Panc1 (cell line): ENCODE measurements at regions not wholly inside any gene's neighbourhood (a gene's known extent, or its start where the extent isn't known, plus 50 kb on each side); places are given as distances from the start of the nearest gene placed in this dataset.
A peak's percentile ranks its signal among the peaks of the same experiment; 100 is the strongest.

Experiments
- ATAC-seq: fragments of 200-7000 bp; cut with Tn5 transposase; 2 replicates; pipeline ENCODE4 v1.9.1; 2020; ENCODE audit warnings: mild to moderate bottlenecking, moderate library complexity
- BruUV-seq: library from RNA; stranded (reverse); fragments of 400-500 nt; replicated peaks from 2 replicates; lab custom pipeline; 2021; lab: Mats Ljungman, UMichigan
- CTCF ChIA-PET: fragments of 300-600 bp; sonication (Branson Sonifier 250); formaldehyde crosslinking; loops from one replicate; lab custom pipeline; 2022; ENCODE audit warnings: antibody characterized with exemption; lab: Charles Lee
- POLR2A ChIA-PET: fragments of 300-600 bp; sonication (Branson Sonifier 250); formaldehyde crosslinking; loops from one replicate; lab custom pipeline; 2022; ENCODE audit warnings: antibody characterized with exemption; lab: Charles Lee
- DNase-seq: peaks from one replicate; pipeline ENCODE4 v3.0.0-alpha.2; 2010; ENCODE audit warnings: low read depth, low spot score
- H3K27ac ChIP-seq: 2 replicates; pipeline ENCODE4 v1.5.1; 2011; ENCODE audit warnings: mild to moderate bottlenecking, low read length, inconsistent platforms
- H3K27me3 ChIP-seq: fragments of 200-500 bp; sonication (Bioruptor generic); 2 replicates; pipeline ENCODE4 v1.6.0; 2014; ENCODE audit warnings: low read length, inconsistent platforms; ENCODE audit not compliant: control insufficient read depth, insufficient read depth
- H3K36me3 ChIP-seq: fragments of 200-500 bp; sonication (Bioruptor generic); 2 replicates; pipeline ENCODE4 v1.5.1; 2014; ENCODE audit warnings: inconsistent platforms, mild to moderate bottlenecking, low read length, moderate library complexity; ENCODE audit not compliant: control insufficient read depth, insufficient read depth
- H3K4me1 ChIP-seq: 2 replicates; pipeline ENCODE4 v1.5.1; 2011; ENCODE audit warnings: inconsistent platforms, mild to moderate bottlenecking, low read length, moderate library complexity; ENCODE audit not compliant: control insufficient read depth, insufficient read depth
- H3K4me3 ChIP-seq, 2 experiments: 2 replicates each; pipeline ENCODE4 v1.5.1; 2011 to 2012; ENCODE audit warnings: low read depth in 2 of 2, low read length in 2 of 2, mild to moderate bottlenecking in 2 of 2, inconsistent platforms in 1 of 2, moderate library complexity in 1 of 2
- H3K9me3 ChIP-seq: fragments of 200-500 bp; sonication (Bioruptor generic); 2 replicates; pipeline ENCODE4 v1.5.1; 2014; ENCODE audit warnings: low read depth, mild to moderate bottlenecking, inconsistent platforms, low read length, moderate library complexity; ENCODE audit not compliant: control insufficient read depth, insufficient read depth
- POLR2AphosphoS5 ChIP-seq: IDR thresholded peaks from 2 replicates; pipeline ENCODE4 v1.6.1; 2012; ENCODE audit warnings: mild to moderate bottlenecking, low read depth, low read length, moderate library complexity
- SIN3A ChIP-seq: IDR thresholded peaks from 2 replicates; pipeline ENCODE4 v1.6.1; 2012; ENCODE audit warnings: low read depth, mild to moderate bottlenecking, low read length, moderate library complexity, borderline replicate concordance; ENCODE audit not compliant: insufficient read depth
- TCF7L2 ChIP-seq: IDR thresholded peaks from 2 replicates; pipeline ENCODE4 v1.6.1; 2011; ENCODE audit warnings: mild to moderate bottlenecking, low read depth, low read length, inconsistent platforms
- in situ Hi-C: cut with HindIII; loops from 2 replicates; pipeline ENCODE4 v1.10.0; 2016; ENCODE audit warnings: low sequenced_read_pairs, low pct_unique_long_range_greater_than_20kb
- intact Hi-C: fragments of 100-400 bp; cut with micrococcal nuclease; formaldehyde crosslinking; loops from one replicate; pipeline ENCODE4 v1.10.0; 2022; ENCODE audit not compliant: unreplicated experiment
- TF ChIP-seq, protein P1 (sequence below), 2 experiments: IDR thresholded peaks; 2 replicates each; pipeline ENCODE4 v1.6.1; 2011 to 2012; ENCODE audit warnings: low read depth in 2 of 2, control low read depth in 1 of 2, low read length in 1 of 2, mild to moderate bottlenecking in 1 of 2, moderate library complexity in 1 of 2; ENCODE audit not compliant: insufficient read depth in 1 of 2
- TF ChIP-seq, protein P2 (sequence below): fragments of 450-650 bp; IDR thresholded peaks from 2 replicates; pipeline ENCODE4 v1.5.1; 2017; ENCODE audit warnings: mild to moderate bottlenecking

DNA sequence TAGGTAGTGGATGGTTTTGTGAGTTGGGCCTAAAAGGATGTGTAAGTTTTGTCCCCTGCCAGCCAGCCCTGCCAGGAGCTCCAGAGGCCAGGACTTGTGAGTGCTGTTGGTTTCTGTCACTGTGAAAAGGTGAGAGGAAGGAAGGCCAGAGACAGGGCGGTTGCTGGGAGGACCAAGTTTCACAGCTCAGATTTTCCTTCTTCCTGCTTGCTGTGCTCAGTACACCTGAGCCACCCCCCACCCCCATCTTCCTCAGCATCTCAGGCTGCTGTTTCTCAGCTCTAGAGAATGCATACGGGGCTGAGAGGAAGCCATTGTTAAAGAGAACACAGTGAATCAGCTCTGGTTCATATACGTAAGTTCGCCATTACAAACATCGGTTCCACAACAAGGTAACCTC is 139.9 kb downstream of the BUB3 start:
- ATAC-seq (peak; percentile 45; the same call in 1 of the 2 replicates), DNase-seq (no peak)
- peaks cover 11% of the 10 kb centered on the region; the same call in 1 of the 2 replicates for H3K9me3 ChIP-seq
- intact Hi-C loops (no loop called here), in situ Hi-C loops (no loop called here)
- H3K4me3 ChIP-seq, result no peak overlapping the region
- CTCF ChIA-PET, result no interaction called here
- H3K27ac ChIP-seq, result no peak overlapping the region
- POLR2A ChIA-PET, result no interaction called here
- TF ChIP-seq SIN3A, result no peak
- TF ChIP-seq, protein P1, sequence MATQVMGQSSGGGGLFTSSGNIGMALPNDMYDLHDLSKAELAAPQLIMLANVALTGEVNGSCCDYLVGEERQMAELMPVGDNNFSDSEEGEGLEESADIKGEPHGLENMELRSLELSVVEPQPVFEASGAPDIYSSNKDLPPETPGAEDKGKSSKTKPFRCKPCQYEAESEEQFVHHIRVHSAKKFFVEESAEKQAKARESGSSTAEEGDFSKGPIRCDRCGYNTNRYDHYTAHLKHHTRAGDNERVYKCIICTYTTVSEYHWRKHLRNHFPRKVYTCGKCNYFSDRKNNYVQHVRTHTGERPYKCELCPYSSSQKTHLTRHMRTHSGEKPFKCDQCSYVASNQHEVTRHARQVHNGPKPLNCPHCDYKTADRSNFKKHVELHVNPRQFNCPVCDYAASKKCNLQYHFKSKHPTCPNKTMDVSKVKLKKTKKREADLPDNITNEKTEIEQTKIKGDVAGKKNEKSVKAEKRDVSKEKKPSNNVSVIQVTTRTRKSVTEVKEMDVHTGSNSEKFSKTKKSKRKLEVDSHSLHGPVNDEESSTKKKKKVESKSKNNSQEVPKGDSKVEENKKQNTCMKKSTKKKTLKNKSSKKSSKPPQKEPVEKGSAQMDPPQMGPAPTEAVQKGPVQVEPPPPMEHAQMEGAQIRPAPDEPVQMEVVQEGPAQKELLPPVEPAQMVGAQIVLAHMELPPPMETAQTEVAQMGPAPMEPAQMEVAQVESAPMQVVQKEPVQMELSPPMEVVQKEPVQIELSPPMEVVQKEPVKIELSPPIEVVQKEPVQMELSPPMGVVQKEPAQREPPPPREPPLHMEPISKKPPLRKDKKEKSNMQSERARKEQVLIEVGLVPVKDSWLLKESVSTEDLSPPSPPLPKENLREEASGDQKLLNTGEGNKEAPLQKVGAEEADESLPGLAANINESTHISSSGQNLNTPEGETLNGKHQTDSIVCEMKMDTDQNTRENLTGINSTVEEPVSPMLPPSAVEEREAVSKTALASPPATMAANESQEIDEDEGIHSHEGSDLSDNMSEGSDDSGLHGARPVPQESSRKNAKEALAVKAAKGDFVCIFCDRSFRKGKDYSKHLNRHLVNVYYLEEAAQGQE (IDR thresholded peaks at IDR 0.05; ENCODE audit: insufficient read depth in 1 of 2, low read depth in 2 of 2, low read length in 1 of 2), result no peak
- TF ChIP-seq, protein P2, sequence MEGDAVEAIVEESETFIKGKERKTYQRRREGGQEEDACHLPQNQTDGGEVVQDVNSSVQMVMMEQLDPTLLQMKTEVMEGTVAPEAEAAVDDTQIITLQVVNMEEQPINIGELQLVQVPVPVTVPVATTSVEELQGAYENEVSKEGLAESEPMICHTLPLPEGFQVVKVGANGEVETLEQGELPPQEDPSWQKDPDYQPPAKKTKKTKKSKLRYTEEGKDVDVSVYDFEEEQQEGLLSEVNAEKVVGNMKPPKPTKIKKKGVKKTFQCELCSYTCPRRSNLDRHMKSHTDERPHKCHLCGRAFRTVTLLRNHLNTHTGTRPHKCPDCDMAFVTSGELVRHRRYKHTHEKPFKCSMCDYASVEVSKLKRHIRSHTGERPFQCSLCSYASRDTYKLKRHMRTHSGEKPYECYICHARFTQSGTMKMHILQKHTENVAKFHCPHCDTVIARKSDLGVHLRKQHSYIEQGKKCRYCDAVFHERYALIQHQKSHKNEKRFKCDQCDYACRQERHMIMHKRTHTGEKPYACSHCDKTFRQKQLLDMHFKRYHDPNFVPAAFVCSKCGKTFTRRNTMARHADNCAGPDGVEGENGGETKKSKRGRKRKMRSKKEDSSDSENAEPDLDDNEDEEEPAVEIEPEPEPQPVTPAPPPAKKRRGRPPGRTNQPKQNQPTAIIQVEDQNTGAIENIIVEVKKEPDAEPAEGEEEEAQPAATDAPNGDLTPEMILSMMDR, result no peak
- TF ChIP-seq TCF7L2, result no peak
- no peak for TF ChIP-seq POLR2AphosphoS5
- no peaks in the 10 kb centered on the region for H3K36me3 ChIP-seq
- no TSS peak for BruUV-seq
- no peaks in the 10 kb centered on the region for H3K27me3 ChIP-seq
- no peaks in the 10 kb centered on the region for H3K4me1 ChIP-seq

DNA sequence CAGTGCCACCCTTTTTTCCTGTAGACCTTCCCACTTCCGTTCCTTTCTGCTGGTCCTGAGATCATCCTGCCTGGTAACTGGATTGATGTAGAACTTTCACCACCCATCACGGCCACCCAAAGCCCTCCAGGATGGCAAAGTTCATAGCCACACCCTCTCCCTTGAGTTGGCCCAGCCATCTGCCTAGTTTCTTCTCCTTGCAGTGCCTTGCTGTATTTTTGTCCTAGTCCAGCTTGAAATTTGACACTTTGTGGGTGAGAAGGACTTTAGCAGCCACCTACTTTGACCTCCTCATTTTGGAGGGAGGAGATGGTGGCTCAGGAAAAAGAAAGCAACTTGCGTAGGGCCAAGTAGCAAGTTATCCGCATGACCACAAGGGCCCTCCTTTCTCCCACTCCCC is 140.7 kb downstream of the BUB3 start:
- Histone ChIP-seq H3K27ac (no peak overlapping the region), H3K4me3 (no peak overlapping the region), H3K36me3 (no peaks in the 10 kb centered on the region), H3K27me3 (no peaks in the 10 kb centered on the region), H3K9me3 (peaks cover 4% of the 10 kb centered on the region; the same call in 1 of the 2 replicates), H3K4me1 (no peaks in the 10 kb centered on the region)
- intact Hi-C loops (no loop called here), in situ Hi-C loops (no loop called here)
- BruUV-seq, result no TSS peak
- ATAC-seq (peak; percentile 17; the same call in 1 of the 2 replicates), DNase-seq (no peak)
- TF ChIP-seq, protein P2, result no peak
- TF ChIP-seq, protein P1 (IDR thresholded peaks at IDR 0.05; ENCODE audit: insufficient read depth in 1 of 2, low read depth in 2 of 2, low read length in 1 of 2), result no peak
- no peak for TF ChIP-seq TCF7L2
- no peak for TF ChIP-seq POLR2AphosphoS5
- TF ChIP-seq SIN3A, result no peak
- POLR2A ChIA-PET, result no interaction called here
- CTCF ChIA-PET, result no interaction called here
